GM12864 (cell line): ENCODE measurements at regions not wholly inside any gene's neighbourhood (a gene's known extent, or its start where the extent isn't known, plus 50 kb on each side); places are given as distances from the start of the nearest gene placed in this dataset.

Source experiments
- DNase-seq: peaks from one replicate; pipeline ENCODE4 v3.0.0-alpha.2; 2011; ENCODE audit warnings: low read depth
- H3K4me3 ChIP-seq: 2 replicates; pipeline ENCODE4 v1.5.1; 2011; ENCODE audit warnings: mild to moderate bottlenecking, low read depth, low read length, control low read depth
- TF ChIP-seq, protein P1 (sequence below): IDR thresholded peaks from 2 replicates; pipeline ENCODE4 v1.5.1; 2011; ENCODE audit warnings: low read depth, mild to moderate bottlenecking, moderate library complexity, low read length, control low read depth, inconsistent platforms; ENCODE audit errors: missing control alignments

DNA sequence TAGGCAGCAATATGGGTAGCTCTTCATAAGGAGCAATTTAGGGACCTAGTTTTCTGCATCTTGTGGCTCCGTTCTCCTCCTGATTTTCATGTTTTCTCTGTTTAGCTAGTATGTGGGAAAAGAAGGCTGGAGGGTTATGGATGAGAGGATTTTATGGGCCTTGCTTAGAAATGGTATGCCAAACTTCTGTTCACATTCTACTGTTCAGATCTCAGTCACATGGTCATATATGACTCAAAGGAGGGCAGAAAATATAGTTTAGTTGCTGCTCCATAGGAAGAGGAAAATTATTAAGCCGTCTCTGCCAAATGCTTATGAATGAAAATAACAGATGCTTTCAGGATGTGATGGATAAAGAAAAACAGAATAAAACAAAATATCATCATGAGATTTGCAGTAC is 361.8 kb upstream of the CWC22 start:
- TF ChIP-seq, protein P1, sequence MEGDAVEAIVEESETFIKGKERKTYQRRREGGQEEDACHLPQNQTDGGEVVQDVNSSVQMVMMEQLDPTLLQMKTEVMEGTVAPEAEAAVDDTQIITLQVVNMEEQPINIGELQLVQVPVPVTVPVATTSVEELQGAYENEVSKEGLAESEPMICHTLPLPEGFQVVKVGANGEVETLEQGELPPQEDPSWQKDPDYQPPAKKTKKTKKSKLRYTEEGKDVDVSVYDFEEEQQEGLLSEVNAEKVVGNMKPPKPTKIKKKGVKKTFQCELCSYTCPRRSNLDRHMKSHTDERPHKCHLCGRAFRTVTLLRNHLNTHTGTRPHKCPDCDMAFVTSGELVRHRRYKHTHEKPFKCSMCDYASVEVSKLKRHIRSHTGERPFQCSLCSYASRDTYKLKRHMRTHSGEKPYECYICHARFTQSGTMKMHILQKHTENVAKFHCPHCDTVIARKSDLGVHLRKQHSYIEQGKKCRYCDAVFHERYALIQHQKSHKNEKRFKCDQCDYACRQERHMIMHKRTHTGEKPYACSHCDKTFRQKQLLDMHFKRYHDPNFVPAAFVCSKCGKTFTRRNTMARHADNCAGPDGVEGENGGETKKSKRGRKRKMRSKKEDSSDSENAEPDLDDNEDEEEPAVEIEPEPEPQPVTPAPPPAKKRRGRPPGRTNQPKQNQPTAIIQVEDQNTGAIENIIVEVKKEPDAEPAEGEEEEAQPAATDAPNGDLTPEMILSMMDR, result no peak
- H3K4me3 ChIP-seq, result no peak overlapping the region
- DNase-seq, result no peak

DNA sequence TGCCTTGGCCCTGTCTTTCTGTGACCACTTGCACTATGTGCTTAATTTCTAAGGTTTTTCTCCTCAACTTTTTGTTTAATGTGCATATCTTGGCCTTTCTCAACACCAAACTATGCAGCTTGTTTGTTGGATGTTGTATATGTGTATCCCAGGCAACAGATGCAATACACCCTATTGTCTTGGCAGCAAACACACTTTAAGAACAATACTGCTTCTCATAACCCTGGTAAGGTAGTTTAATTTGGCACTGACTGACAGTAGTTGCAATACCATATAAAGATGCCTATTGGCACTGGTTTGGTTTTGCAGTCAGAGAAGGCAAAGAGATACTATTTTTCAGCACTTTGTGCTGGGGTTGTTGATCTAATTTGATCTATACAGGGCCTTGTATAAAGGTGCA is 360.7 kb upstream of the CWC22 start:
- DNase-seq, result no peak
- TF ChIP-seq, protein P1, result no peak
- no peak overlapping the region for H3K4me3 ChIP-seq

DNA sequence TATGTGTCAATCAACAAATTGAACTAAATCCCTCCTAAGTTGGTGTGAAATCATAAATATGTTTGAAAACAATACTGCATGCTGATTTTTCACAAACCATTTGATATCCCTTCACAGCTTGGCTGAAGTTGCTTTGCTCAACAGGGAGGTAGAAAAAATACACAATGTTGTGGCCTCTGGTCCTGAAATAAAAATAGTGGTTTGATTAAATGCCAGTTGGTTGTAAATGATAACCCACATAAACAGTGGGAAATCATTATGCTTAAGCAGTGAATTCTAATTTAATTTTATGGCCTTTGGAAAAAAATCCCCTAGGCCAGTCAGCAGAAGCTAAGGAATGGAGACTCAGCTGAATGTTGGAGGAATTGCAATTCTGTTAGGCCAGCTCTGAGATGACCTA is 359.4 kb upstream of the CWC22 start:
- TF ChIP-seq, protein P1, result no peak
- no peak overlapping the region for H3K4me3 ChIP-seq
- DNase-seq, result no peak

DNA sequence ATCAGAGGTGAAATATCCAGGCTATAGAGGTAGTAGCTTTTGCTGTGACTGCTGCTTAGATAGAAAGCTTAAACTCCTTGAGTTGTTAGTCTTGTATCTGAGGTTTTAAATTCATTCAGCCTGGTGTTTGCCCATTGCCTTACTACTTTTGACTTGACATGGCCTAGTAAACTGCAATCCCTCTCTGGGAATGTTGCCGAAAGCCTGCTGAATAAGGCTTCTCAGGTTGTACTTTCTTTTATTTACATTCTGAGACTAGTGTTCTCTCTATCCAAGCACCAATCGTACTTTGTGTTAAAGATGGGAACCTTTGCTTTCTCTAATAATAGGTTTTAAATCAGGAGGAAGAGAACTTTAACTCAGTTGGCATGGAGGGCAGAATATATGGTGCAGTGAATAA is 357.6 kb upstream of the CWC22 start:
- no peak overlapping the region for H3K4me3 ChIP-seq
- TF ChIP-seq, protein P1, result no peak
- DNase-seq, result no peak

DNA sequence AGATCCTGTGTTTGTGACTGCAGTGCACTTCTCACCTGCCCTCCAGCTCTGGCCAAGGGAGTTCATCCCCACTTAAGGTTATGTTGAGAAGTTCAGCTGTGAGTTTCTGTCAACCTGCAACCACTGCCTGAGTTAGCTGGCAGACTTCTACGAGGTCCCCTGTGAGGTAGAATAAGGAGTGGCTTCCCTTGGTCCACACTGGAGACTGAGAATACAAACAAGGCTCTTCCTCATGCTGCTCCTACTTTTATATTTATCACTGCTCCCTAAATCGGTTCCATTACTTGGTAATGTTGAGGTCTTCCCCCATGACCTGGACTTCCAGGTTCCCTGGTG is 353.2 kb upstream of the CWC22 start:
- TF ChIP-seq, protein P1, result no peak
- H3K4me3 ChIP-seq, result no peak overlapping the region
- DNase-seq, result no peak

DNA sequence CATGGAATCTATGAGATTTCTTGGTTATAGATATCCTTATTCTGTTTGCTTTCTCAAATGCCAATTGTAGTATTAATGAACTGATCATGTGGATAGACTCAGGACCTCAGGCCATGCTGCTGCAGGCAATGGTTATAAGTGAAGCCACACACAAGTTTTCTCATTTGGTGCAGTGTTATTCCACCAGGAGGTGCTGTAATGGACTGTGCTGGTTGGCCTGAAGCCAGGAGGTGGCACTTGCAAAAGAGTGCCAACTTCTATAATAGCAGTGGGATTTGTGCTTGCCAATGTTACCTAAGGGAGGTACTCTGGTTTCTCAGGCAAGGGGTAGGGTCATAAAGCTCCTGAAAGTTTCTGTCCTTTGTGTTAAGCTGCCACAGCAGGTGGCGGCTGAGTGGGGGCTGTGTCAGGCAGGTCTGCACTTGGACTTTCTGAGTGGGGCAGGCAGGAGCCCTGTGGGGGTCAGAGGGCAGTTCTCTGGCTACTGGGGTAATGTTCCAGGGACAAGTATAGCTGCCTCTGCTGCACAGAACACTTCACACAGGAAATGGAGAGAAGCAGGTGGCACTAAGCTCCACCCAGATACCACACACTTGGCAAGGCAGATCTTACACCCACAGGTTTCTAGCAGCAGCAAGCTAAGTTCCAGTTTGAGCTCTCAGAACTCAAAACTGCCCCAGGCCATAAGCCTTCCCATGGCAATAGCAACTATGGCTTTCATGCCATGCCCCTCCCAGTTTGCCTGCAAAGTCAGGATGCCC is 352.6 kb upstream of the CWC22 start:
- no peak overlapping the region for H3K4me3 ChIP-seq
- DNase-seq, result peak; percentile 30
- TF ChIP-seq, protein P1, result peak; percentile 35

DNA sequence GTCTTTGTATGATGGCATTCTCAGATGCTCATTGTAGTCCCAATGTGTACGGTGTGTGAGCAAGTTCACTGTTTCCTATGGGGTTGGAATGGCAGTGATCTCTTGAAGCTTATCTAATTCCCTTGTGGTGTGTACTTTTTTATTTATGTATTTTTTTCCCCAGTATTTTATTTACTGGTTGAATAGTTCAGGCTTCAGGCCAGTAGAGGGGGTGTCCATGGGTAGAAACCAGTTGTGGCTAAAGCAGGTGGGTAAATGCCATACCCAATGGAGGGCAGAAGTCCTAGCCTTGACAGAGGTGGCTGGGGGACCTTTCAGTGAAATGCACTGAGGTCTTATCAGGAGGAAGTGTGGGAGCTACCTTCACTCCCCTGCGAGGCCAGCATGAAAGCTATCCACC is 351.4 kb upstream of the CWC22 start:
- TF ChIP-seq, protein P1, result no peak
- no peak overlapping the region for H3K4me3 ChIP-seq
- DNase-seq, result no peak
